GM04503 (cell line): ENCODE measurements at regions not wholly inside any gene's neighbourhood (a gene's known extent, or its start where the extent isn't known, plus 50 kb on each side); places are given as distances from the start of the nearest gene placed in this dataset.

Experiments used
- DNase-seq: peaks from one replicate; pipeline ENCODE4 v3.0.0-alpha.2; 2012; ENCODE audit warnings: low read depth

- DNase-seq: no peak
Measured at GRCh38 chr4:81627590-81627989, 155.9 kb upstream of the RASGEF1B start.

- DNase-seq: no peak
Measured at GRCh38 chr4:81626851-81627250, 155.1 kb upstream of the RASGEF1B start.

GRCh38 chr4:81625422-81626417 is 154.0 kb upstream of the RASGEF1B start:
- no peak for DNase-seq

GRCh38 chr4:81623434-81623833 is 151.7 kb upstream of the RASGEF1B start:
- DNase-seq: no peak

GRCh38 chr4:81622474-81623184 is 150.9 kb upstream of the RASGEF1B start:
- DNase-seq: no peak

- no peak for DNase-seq
Measured at GRCh38 chr4:81622028-81622427, 150.3 kb upstream of the RASGEF1B start.

- no peak for DNase-seq
Measured at GRCh38 chr4:81621490-81621889, 149.8 kb upstream of the RASGEF1B start.

- DNase-seq: no peak
Measured at GRCh38 chr4:81620442-81620841, 148.7 kb upstream of the RASGEF1B start.

- DNase-seq: no peak
Measured at GRCh38 chr4:81617545-81617944, 145.8 kb upstream of the RASGEF1B start.

- DNase-seq: no peak
Measured at GRCh38 chr4:81611221-81611620, 139.5 kb upstream of the RASGEF1B start.

- no peak for DNase-seq
Measured at GRCh38 chr4:81609844-81610243, 138.1 kb upstream of the RASGEF1B start.

GRCh38 chr4:81607950-81608349 is 136.2 kb upstream of the RASGEF1B start:
- DNase-seq: no peak

GRCh38 chr4:81606801-81607501 is 135.2 kb upstream of the RASGEF1B start:
- DNase-seq: no peak

- DNase-seq: no peak
Measured at GRCh38 chr4:81606166-81606565, 134.5 kb upstream of the RASGEF1B start.

GRCh38 chr4:81605271-81605670 is 133.6 kb upstream of the RASGEF1B start:
- DNase-seq: no peak

- DNase-seq: no peak
Measured at GRCh38 chr4:81604683-81605218, 133.0 kb upstream of the RASGEF1B start.

GRCh38 chr4:81602854-81603253 is 131.1 kb upstream of the RASGEF1B start:
- DNase-seq: no peak

GRCh38 chr4:81601358-81601694 is 129.6 kb upstream of the RASGEF1B start:
- DNase-seq: no peak

GRCh38 chr4:81600520-81601357 is 129.0 kb upstream of the RASGEF1B start:
- DNase-seq: no peak

- DNase-seq: no peak
Measured at GRCh38 chr4:81599742-81600380, 128.2 kb upstream of the RASGEF1B start.
